ENCODE measurements at regions not wholly inside any gene's neighbourhood (a gene's known extent, or its start where the extent isn't known, plus 50 kb on each side); places are given as distances from the start of the nearest gene placed in this dataset.
A peak's percentile ranks its signal among the peaks of the same experiment; 100 is the strongest.

- Mint-ChIP-seq H3K27ac (no peak overlapping the region), H3K9me3 (no peaks in the 10 kb centered on the region), H3K4me1 (no peaks in the 10 kb centered on the region), H3K36me3 (no peaks in the 10 kb centered on the region), H3K4me3 (no peak overlapping the region), H3K27me3 (no peaks in the 10 kb centered on the region)
- CTCF ChIA-PET: no interaction called here
- no peak for DNase-seq
Observed at GRCh38 chr5:117494188-117494587, 919.6 kb upstream of the SEMA6A start.

- Mint-ChIP-seq H3K36me3 (no peaks in the 10 kb centered on the region), H3K4me3 (no peak overlapping the region), H3K27ac (no peak overlapping the region), H3K4me1 (no peaks in the 10 kb centered on the region), H3K9me3 (peaks cover 5% of the 10 kb centered on the region), H3K27me3 (no peaks in the 10 kb centered on the region)
- CTCF ChIA-PET: no interaction called here
- DNase-seq: no peak
Observed at GRCh38 chr5:117488976-117489500, 914.4 kb upstream of the SEMA6A start.

- DNase-seq: no peak
- Mint-ChIP-seq H3K4me1 (no peaks in the 10 kb centered on the region), H3K4me3 (no peak overlapping the region), H3K27me3 (no peaks in the 10 kb centered on the region), H3K36me3 (no peaks in the 10 kb centered on the region), H3K27ac (no peak overlapping the region), H3K9me3 (peaks cover 5% of the 10 kb centered on the region)
- CTCF ChIA-PET: no interaction called here
Observed at GRCh38 chr5:117487556-117487955, 912.9 kb upstream of the SEMA6A start.

- no peak for DNase-seq
- Mint-ChIP-seq H3K27ac (no peak overlapping the region), H3K4me1 (no peaks in the 10 kb centered on the region), H3K36me3 (no peaks in the 10 kb centered on the region), H3K9me3 (peaks cover 5% of the 10 kb centered on the region), H3K27me3 (no peaks in the 10 kb centered on the region), H3K4me3 (no peak overlapping the region)
- CTCF ChIA-PET: no interaction called here
Observed at GRCh38 chr5:117486879-117487391, 912.3 kb upstream of the SEMA6A start.

- Mint-ChIP-seq H3K36me3 (no peaks in the 10 kb centered on the region), H3K4me3 (no peak overlapping the region), H3K9me3 (peaks cover 5% of the 10 kb centered on the region), H3K27ac (no peak overlapping the region), H3K4me1 (no peaks in the 10 kb centered on the region), H3K27me3 (no peaks in the 10 kb centered on the region)
- CTCF ChIA-PET: no interaction called here
- DNase-seq: no peak
Observed at GRCh38 chr5:117486261-117486660, 911.6 kb upstream of the SEMA6A start.

- no peak overlapping the region for H3K4me3 Mint-ChIP-seq
- H3K4me1 Mint-ChIP-seq: no peaks in the 10 kb centered on the region
- peaks cover 2% of the 10 kb centered on the region for H3K9me3 Mint-ChIP-seq
- DNase-seq: no peak
- no peak overlapping the region for H3K27ac Mint-ChIP-seq
- CTCF ChIA-PET: no interaction called here
- no peaks in the 10 kb centered on the region for H3K27me3 Mint-ChIP-seq
- no peaks in the 10 kb centered on the region for H3K36me3 Mint-ChIP-seq
Observed at GRCh38 chr5:117475919-117476318, 901.3 kb upstream of the SEMA6A start.

GRCh38 chr5:117473165-117473564 lies 898.5 kb upstream of the SEMA6A start:
- Mint-ChIP-seq H3K4me1 (no peaks in the 10 kb centered on the region), H3K9me3 (peaks cover 2% of the 10 kb centered on the region), H3K27me3 (no peaks in the 10 kb centered on the region), H3K36me3 (no peaks in the 10 kb centered on the region), H3K27ac (no peak overlapping the region), H3K4me3 (no peak overlapping the region)
- DNase-seq: no peak
- CTCF ChIA-PET: interaction anchor here (2.3 kb wide), 1 partner anchor 18 kb away, joined by 5 read pairs; no protein-coding TSS in a partner anchor

GRCh38 chr5:117463881-117464570 lies 889.4 kb upstream of the SEMA6A start:
- Mint-ChIP-seq H3K36me3 (no peaks in the 10 kb centered on the region), H3K27me3 (no peaks in the 10 kb centered on the region), H3K4me1 (no peaks in the 10 kb centered on the region), H3K9me3 (no peaks in the 10 kb centered on the region), H3K27ac (no peak overlapping the region), H3K4me3 (no peak overlapping the region)
- DNase-seq: no peak
- CTCF ChIA-PET: no interaction called here

GRCh38 chr5:117461966-117462365 lies 887.3 kb upstream of the SEMA6A start:
- CTCF ChIA-PET: no interaction called here
- Mint-ChIP-seq H3K27me3 (no peaks in the 10 kb centered on the region), H3K4me3 (no peak overlapping the region), H3K9me3 (no peaks in the 10 kb centered on the region), H3K4me1 (no peaks in the 10 kb centered on the region), H3K27ac (no peak overlapping the region), H3K36me3 (no peaks in the 10 kb centered on the region)
- no peak for DNase-seq

- Mint-ChIP-seq H3K36me3 (no peaks in the 10 kb centered on the region), H3K9me3 (no peaks in the 10 kb centered on the region), H3K4me3 (no peak overlapping the region), H3K27ac (no peak overlapping the region), H3K4me1 (no peaks in the 10 kb centered on the region), H3K27me3 (no peaks in the 10 kb centered on the region)
- no peak for DNase-seq
- CTCF ChIA-PET: no interaction called here
Observed at GRCh38 chr5:117461403-117461802, 886.8 kb upstream of the SEMA6A start.

- Mint-ChIP-seq H3K4me3 (no peak overlapping the region), H3K9me3 (no peaks in the 10 kb centered on the region), H3K27me3 (no peaks in the 10 kb centered on the region), H3K4me1 (no peaks in the 10 kb centered on the region), H3K27ac (no peak overlapping the region), H3K36me3 (no peaks in the 10 kb centered on the region)
- CTCF ChIA-PET: no interaction called here
- DNase-seq: no peak
Observed at GRCh38 chr5:117457656-117458055, 883.0 kb upstream of the SEMA6A start.

GRCh38 chr5:117456866-117457470 lies 882.3 kb upstream of the SEMA6A start:
- Mint-ChIP-seq H3K4me3 (no peak overlapping the region), H3K36me3 (no peaks in the 10 kb centered on the region), H3K4me1 (no peaks in the 10 kb centered on the region), H3K9me3 (no peaks in the 10 kb centered on the region), H3K27ac (no peak overlapping the region), H3K27me3 (no peaks in the 10 kb centered on the region)
- DNase-seq: no peak
- CTCF ChIA-PET: no interaction called here

GRCh38 chr5:117455236-117456233 lies 880.9 kb upstream of the SEMA6A start:
- H3K27me3 Mint-ChIP-seq: no peaks in the 10 kb centered on the region
- CTCF ChIA-PET: interaction anchor here (0.7 to 2.7 kb wide), 12 partner anchors 13 to 1343 kb away, joined by 3 to 27 read pairs (median 4); no protein-coding TSS in a partner anchor
- H3K4me1 Mint-ChIP-seq: no peaks in the 10 kb centered on the region
- no peaks in the 10 kb centered on the region for H3K36me3 Mint-ChIP-seq
- H3K9me3 Mint-ChIP-seq: no peaks in the 10 kb centered on the region
- no peak overlapping the region for H3K4me3 Mint-ChIP-seq
- no peak overlapping the region for H3K27ac Mint-ChIP-seq
- DNase-seq: no peak

GRCh38 chr5:117454716-117455212 lies 880.1 kb upstream of the SEMA6A start:
- Mint-ChIP-seq H3K27ac (no peak overlapping the region), H3K27me3 (no peaks in the 10 kb centered on the region), H3K9me3 (no peaks in the 10 kb centered on the region), H3K4me3 (peak overlapping the region; percentile 29), H3K36me3 (no peaks in the 10 kb centered on the region), H3K4me1 (no peaks in the 10 kb centered on the region)
- peak; percentile 60 for DNase-seq
- CTCF ChIA-PET: interaction anchor here (0.6 to 2.7 kb wide), 14 partner anchors 13 to 1344 kb away, joined by 3 to 27 read pairs (median 4); no protein-coding TSS in a partner anchor

Data from activated naive CD4-positive, alpha-beta T cell treated with anti-CD3 and anti-CD28 coated beads, Interleukin-2, amount 10 ng/mL, durations not matched to agents 7 days and 5 days (primary cell).